ENCODE measurements at regions not wholly inside any gene's neighbourhood (a gene's known extent, or its start where the extent isn't known, plus 50 kb on each side); places are given as distances from the start of the nearest gene placed in this dataset.
"Not testable (repeated sequence)": the region's sequence is repeated elsewhere in the genome, so short reads cannot be mapped to it uniquely, and the experiment has no call there.

DNA sequence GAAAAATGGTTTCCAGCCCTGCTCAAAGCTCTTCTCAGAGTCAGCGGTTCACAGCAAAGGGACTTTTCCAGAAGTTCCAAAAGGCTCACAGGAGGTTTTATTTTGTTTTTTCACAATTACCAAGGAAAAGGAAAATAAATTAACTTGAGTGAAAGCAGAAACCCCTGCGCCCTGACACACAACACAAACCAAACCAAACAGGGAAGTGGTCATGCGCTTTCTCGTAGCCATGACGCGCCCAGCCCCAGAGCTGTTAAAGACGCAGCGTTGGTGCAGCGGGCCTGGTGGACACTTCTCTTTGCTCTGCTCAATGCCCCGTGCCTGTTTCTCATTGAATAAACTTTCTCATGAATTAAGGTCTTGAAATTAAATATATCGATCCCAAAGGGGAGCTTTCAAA lies 134.4 kb upstream of the LYZL2 start:
- DNase-seq (ENCODE audit: low read depth): no peak

DNA sequence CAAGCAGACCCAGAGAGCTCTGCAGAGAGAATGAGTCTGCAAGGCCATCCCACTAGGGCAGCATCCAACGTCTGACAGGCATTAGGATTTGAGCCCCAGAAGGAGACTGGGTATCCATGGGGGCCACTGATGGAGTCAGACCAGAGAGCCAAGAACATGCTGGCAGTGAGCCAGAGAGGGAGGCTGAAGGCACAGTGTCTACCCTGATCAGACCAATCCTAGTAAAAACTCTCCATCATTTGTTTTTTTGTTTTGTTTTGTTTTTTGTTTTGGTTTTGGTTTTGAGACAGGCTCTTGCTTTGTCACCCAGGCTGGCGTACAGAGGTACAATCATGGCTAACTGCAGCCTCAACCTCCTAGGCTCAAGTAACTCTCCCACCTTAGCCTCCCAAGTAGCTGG lies 133.1 kb upstream of the LYZL2 start:
- DNase-seq (ENCODE audit: low read depth): no peak

DNA sequence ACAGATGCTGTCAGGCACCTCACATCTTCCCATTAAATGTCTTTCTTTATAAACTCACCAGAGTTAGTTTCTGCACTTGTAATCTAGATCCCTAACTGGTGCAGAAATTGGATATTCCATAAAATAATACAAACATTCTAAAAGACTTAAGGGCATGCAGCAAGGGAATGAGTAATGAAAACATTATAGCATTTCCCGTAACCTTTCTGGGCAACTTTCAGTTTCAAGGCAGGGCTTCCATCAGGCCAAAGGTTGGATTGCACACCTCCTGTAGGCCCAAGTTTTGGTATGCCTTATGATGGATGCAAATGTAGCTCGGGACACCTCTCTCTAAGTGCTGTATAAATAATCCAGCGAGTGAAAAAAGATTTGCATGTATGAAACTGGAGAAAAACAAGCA lies 129.9 kb upstream of the LYZL2 start:
- no peak for DNase-seq (ENCODE audit: low read depth)

DNA sequence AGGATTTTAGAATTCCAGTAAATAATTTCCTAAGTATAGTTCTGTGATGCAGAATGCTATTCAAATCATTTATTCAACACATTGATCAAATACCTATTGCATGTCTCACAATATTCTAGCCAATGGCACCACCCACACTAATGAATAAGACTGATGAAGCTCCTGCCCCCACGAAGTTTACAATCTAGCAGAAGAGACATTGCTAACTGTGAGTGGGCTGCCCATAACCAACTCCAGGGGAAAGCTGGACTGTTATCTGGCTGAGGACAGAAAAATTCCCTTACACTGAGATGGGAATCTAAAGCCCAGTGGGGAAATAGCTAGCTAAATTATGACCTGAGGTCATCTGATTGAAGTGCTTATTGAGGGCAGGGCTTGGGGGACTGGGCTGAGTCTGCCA lies 128.8 kb upstream of the LYZL2 start:
- no peak for DNase-seq (ENCODE audit: low read depth)

DNA sequence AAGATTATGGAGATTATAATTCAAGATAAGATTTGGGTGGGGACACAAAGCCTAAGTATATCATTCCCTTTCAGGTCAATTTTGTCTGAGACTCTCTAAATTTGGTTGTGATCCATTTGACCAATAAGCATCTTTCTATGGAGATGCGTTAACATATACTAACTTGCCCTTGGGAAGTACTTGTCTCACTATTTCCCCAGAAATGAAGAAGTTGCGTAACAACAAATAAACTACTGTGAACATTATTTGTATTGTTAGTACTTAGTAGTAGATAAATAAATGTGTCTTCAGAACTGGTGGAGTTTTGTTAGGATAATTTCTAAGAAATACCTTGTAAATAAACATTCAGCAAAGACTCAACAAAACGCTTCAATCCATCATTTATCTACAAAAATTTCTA lies 127.3 kb upstream of the LYZL2 start:
- DNase-seq (ENCODE audit: low read depth): no peak

DNA sequence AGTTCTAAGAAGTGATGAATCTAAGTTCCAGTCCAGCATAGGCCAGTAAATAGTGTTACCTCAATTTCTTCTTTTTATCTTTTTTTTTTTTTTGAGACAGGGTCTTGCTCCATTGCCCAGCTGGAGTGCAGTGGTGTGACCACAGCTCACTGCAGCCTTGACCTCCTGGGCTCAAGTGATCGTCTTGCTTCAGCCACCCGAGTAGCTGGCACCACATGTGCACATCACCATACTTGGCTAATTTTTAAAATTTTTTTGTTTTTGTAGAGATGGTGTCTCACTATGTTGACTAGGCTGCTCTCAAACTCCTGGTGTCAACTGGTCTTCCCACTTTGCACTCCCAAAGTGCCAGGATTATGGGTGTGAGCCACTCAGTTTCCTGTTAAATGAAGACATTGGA lies 126.6 kb upstream of the LYZL2 start:
- DNase-seq (ENCODE audit: low read depth): no peak

DNA sequence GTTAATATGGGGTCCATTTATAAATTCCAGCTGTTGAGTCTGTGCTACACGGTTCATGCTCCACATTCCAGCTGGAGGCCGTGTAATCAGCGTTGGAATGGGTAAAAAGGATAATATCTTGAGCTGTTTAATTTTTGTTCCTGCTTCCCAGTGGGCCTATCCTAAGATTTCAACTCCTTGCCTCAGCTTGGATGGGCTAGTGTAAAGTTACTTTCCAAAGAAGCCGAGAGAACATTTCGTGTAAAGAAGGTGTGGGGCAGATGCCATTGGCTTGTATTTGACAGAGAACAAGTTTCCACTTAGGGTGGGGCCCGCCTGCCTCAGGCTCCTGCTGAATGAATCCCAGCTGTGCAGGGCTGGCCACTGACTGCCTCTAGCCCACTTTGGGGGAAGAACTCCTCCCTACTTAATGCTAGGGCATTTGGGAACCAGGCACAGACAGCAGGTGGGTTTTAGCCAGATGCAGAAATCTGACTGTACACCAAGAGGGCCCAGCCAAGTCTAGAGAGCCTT lies 125.9 kb upstream of the LYZL2 start:
- no peak for DNase-seq (ENCODE audit: low read depth)

DNA sequence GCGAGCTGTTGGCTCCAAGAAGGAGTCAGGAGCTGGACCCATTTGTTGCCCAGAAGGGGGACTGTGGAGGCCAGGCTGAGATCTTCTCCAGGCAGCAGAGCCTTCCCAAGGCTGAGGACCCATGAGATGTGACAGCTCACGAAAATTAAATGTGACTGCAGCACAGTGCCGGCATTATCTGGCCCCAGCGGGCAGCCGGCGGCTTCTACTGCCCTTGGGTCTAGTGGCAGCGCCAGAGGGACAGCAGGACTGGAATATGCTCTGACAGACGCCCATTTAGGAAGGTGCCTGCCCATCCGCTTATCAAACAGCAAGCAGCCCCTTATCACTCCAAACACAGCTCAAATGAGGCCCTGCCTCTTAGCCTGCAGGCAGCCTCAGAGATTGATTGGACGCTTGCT lies 122.9 kb upstream of the LYZL2 start:
- no peak for DNase-seq (ENCODE audit: low read depth)

DNA sequence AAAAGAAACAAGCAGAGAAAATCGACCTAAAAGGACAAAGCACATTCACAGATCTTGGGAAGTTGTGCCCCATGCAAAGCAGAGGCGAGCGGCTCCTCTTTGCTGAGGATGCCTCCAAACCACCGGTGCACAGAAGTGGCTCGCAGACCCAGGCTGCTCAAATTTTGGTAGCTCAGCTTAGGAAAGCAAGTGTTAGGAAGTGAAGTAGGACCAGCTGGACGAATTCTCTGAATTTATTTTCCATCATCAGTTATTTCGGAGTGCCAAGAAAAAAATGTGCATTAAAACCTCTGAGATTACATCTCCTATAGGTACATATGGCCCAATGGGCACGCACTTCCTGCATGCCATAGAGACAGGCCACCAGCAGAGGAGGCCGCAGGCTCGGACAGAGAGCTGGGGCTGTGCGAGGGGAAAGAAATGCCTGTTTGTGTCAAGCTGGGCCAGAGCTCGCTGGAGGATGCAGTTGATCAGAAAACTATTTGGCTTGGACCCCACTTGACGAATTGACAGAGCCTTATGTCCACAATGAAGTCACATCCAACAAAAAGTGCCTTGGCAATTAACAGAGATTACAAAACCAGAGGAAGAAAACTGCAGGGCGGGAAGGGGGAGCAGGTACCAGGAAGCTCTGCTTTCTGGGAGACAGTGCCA lies 122.3 kb upstream of the LYZL2 start:
- no peak for DNase-seq (ENCODE audit: low read depth)

DNA sequence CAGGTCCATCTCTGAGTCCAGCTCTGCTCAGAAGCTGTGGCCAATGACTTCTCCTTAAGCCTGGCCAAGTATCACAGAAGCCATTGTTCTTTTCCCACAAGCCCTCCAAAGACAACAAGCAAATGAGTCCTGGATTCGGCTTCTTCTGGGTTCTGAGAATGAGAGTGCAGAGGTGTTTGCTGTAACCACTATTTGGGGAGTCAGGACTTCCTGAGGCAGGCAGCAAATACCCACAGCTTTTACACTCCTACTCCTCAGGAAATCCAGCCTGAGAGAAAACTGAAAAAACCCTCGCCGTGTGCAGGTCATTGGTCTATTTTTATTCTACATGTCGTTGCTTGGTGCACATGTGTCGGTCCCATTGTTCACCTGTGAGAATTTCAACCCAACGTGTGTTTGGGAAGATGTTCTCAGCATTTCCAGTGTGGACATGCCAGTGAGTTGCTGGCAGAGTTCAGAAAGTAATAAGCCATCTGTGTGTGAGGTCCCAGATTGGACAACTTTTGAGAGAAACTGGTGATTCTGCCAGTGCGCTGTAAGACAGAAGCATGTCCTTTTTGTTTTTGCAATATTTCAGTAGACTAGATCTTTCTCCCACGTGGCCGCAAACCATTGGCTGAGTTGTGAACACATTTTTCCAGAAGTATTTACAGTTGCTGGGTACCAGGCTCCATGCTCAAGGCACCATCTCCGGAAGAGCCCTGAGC lies 121.6 kb upstream of the LYZL2 start:
- DNase-seq (ENCODE audit: low read depth): no peak

DNA sequence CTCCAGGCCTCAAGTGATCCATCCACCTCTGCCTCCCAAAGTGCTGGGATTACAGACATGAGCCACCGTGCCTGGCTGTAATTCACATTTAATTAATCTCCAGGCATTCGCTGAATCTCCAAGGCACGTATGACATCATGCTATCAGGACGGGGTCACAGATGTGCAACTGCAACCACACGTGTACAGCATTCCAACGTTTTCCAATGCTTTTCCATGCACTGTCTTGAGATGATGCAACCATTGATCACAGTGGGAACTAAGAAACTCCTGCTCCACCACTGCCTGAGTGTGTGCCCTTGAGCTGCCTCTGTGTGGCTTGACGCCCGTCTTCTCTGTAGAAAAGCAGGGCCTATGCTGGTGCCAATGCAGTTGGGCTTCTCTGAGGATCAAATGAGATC lies 119.8 kb upstream of the LYZL2 start:
- DNase-seq (ENCODE audit: low read depth): no peak

DNA sequence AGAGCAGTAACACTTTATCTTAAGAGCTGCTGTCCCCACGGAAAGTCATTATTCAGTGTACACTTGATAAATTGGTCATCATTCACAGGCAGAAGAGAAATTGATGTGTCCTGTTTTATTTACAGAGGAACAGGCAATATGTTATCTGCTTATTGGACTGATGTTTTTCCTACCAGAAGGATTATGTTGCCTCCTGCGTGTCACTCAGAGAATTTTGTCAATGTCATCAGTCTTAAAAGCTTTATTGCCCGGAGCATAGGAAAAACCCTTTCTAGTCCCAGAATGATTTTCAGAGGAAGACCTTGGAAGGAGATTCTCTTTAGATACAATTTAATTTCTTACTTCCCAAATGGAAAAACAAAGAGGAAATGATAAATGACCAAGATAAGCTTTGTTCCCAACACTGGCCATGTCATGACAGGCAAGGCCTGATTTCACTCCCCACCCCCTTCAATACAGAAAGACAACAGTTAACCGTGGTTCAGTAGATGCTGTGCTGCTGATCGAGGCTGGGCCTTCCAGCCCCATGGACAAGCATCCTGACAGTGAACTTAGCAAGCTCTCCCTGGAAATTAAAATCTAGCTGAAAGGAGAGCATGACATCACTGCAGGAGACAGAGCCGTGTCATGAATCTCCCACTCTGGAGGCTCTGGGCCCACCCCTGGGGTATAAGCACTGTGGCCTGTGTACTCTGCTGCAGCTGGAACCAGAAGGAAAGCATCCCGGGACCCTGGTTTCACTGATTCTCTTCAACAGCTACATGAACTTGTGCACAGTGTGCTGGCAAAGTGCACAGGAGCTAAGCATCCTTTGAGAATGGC lies 118.8 kb upstream of the LYZL2 start:
- no peak for DNase-seq (ENCODE audit: low read depth)

DNA sequence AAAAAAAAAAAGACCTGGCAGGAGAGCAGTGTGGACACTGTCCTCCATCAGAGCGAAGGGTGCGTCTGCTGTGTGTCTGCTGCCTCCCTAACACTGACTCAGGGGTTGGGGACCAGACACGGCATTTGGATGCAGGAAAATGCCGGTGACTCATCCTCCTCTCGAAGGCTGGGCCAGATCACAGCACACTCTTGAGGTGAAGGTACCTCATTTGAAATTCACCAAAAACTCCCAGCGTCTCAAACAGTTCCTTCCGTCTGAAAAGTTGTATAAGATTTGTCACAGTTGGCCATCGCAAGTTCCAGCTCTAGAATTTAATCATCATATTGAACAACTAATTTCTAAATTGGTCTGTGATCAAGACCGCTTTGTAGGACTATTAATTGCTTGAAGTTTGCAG lies 118.1 kb upstream of the LYZL2 start:
- no peak for DNase-seq (ENCODE audit: low read depth)

DNA sequence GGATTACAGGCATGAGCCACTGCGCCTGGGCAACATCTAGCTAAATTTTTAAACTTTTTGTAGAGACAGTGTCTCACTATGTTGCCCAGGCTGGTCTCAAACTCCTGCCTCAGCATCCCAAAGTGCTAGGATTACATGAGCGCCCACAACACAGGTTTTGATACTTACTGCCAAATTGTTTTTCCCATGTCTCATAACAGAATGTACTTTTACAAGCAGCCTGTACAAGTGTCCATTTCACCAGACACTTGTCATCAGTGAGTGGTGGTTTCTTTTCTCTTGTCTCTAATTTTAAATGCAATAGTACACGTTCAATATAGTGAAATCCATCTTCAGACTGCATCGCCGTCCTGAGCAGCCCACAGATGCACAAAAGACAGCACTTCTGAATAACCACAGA lies 116.4 kb upstream of the LYZL2 start:
- no peak for DNase-seq (ENCODE audit: low read depth)

DNA sequence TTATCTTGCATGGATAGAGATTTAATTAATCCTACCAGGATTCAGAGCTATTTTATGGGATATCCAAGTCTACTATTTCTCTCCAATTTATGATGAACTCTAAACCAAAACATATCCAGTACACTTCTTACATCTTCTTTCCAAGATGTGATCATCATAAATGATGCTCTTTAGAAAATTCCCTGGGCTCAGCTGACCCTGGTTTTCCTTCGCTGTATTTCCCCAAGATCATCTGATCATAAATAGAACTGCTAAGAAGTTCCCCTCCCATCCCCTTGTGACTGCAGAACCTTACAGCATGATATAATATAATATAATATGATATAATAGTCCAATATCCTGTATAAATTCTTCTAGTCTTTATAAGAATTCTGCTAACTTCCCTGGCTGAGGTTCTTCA lies 114.6 kb upstream of the LYZL2 start:
- DNase-seq (ENCODE audit: low read depth): no peak

DNA sequence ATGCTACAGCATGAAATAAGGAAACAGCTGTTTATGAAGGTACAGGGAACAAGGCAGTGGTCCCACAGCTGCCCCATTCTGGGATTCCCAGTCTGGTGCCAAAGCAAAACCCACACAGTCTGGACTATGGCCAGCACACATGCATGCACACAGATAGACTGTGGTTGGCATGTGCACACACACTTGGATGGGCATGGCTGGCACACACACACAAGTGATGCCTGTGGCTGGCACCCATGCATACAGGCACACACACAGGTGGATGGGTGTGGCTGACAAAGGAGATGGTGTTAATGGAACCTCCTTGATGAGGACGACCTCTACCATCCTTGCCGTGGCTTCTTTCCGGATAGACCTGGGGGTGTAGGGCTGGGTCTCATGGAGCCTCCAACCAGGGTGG lies 114.0 kb upstream of the LYZL2 start:
- DNase-seq (ENCODE audit: low read depth): no peak

DNA sequence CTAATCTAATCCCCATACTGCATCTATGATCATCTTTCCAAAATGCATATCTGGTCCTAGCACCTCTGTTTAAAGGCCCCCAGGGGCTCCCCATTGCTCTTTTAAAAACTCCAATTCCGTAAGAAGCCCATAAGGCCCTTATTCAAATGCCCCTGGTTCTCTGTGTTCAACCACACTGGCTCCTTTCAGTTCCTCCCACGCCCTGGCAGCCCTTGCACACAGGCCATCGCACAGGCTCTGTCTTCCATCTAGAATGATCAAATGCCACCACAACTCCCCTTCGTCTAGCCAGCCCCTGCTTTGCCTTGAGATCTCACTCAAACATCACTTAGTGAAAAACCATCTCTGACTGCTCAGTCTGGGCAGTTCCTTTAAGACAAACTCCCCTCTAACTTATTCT lies 112.9 kb upstream of the LYZL2 start:
- DNase-seq (ENCODE audit: low read depth): no peak

DNA sequence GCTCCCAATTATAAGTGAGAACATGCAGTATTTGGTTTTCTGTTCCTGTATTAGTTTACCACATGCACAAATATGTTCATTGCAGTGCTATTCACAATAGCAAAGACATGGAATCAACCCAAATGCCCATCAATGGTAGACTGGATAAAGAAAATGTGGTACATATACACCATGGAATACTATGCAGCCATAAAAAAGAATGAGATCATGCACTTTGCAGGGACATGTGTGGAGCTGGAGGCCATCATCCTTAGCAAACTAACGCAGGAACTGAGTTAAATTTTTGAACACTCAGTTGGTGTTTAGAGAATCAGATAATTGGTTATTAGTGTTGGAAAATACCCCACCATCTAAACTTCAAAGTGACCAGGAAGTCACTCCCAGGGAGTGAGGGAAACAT lies 111.2 kb upstream of the LYZL2 start:
- not testable (repeated sequence) for DNase-seq (ENCODE audit: low read depth)

DNA sequence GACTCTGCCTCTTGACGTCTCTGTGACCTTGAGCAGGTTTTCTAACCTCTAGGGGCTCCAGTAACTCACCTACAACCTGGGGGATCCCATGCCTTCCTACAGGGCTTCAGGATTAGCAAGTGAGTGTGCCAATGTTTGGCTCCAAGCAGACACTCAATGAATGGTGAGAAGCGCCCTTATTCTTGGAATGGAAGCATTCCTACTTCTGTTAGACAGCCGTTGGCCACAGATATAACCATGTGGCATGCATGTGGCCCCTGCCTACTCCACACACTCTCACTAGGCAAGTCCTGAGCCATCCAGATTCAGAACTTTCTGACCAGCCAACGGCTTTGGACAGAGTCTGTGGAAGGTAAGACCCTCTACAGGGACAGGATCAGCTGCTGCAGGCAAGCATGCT lies 108.9 kb upstream of the LYZL2 start:
- no peak for DNase-seq (ENCODE audit: low read depth)

DNA sequence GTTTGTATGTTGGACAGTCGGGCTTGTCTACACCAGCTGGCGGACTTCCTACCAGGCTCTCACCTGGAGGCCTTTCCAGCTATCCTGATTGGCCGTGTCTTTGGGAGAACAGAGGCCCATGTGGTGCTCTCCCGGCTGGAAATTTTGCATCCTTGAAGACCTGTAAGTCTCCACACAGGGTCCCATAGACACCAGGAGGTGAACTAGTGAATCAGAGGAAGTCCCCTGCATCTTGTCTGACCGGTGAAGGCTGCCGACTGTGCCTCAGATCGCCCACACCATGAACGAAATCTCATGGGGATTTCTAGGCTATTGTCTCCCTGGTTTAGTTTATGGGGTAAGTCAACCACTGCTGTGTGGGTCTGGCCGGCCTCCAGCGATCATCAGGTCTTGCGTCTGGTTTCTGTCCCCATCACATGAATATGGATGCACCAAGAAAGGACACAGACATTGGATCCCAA lies 108.4 kb upstream of the LYZL2 start:
- no peak for DNase-seq (ENCODE audit: low read depth)

DNA sequence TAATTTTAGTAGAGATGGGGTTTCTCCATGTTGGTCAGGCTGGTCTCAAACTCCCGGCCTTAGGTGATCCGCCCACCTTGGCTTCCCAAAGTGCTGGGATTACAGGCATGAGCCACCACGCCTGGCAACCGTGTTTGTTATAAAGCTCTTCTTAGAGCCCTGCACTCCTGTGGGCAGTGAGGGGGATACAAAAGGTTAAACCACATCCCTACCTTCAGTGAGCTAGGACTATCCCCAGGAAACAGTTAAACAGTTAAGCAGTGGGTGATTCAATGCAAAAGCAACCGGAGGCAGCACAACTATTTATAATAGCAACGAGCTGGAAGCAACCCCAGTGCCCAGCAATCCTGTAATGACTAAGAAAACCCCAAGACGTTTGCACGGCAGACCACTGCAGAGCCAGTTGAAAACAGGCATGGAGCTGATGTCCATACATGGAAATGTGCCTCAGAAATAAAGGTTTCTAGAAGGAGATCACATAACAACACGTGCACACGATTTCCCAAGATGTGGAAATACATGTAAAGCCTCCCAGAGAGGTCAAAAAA lies 107.2 kb upstream of the LYZL2 start:
- no peak for DNase-seq (ENCODE audit: low read depth)

DNA sequence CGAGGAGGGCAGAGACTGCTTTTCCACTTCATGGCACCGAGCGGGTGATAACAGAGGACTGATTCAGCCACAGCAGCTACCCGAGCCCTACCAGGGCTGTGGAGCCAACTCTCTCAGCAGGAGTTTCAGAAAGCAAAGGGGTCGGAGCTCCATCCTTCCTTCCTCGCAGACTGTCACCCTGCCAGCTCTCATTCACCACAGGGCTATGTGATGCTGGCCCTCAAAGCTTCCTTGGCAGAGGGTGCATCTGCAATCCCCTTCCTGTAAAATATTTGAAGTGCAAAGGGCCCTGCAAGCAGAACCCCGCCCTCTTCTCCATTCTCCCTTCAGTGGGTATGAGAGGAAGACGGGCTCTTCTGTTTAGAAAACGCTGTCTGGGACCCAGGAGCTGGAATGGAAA lies 105.3 kb upstream of the LYZL2 start:
- DNase-seq (ENCODE audit: low read depth): no peak

DNA sequence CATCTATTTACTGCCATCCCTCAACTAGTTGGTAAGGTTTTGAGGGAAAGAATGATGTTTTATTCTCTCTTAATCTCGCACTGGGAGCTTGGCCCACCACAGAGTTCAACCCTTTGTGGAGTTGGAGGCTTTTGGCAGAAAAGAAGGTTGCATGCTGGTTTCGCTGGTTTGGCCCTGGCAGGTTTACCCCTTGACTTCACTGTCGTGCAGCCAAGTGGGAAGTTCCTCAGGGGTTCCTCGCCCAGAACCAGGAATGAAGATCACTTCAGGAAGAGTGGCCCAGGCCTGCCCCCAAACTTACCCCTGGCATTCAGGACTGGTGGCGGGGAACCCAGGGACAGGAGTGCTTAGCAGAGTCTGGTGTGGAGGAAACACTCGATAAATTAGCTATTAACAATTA lies 103.1 kb upstream of the LYZL2 start:
- no peak for DNase-seq (ENCODE audit: low read depth)
